H9 (cell line): ENCODE measurements at regions not wholly inside any gene's neighbourhood (a gene's known extent, or its start where the extent isn't known, plus 50 kb on each side); places are given as distances from the start of the nearest gene placed in this dataset.

Experiments
- DNase-seq: peaks from one replicate; pipeline ENCODE4 v3.0.0-alpha.2; 2017
- H2AFZ ChIP-seq: one replicate; pipeline ENCODE4 v1.6.1; 2013; ENCODE audit warnings: mild to moderate bottlenecking, low read length, control low read depth, moderate library complexity
- H2AK5ac ChIP-seq: 2 replicates; pipeline ENCODE4 v1.6.1; 2013; ENCODE audit warnings: low read length, control low read depth, mixed read lengths; ENCODE audit not compliant: insufficient read length
- H2BK120ac ChIP-seq: one replicate; pipeline ENCODE4 v1.6.1; 2013; ENCODE audit warnings: low read depth, mild to moderate bottlenecking, low read length, control low read depth, inconsistent platforms; ENCODE audit not compliant: poor library complexity, severe bottlenecking
- H2BK12ac ChIP-seq: 2 replicates; pipeline ENCODE4 v1.6.1; 2013; ENCODE audit warnings: low read length, control low read depth, mixed read lengths, low read depth; ENCODE audit not compliant: insufficient read length
- H2BK15ac ChIP-seq: 2 replicates; pipeline ENCODE4 v1.6.1; 2013; ENCODE audit warnings: low read depth, low read length, control low read depth
- H2BK20ac ChIP-seq: one replicate; pipeline ENCODE4 v1.6.1; 2013; ENCODE audit warnings: low read depth, mild to moderate bottlenecking, low read length, control low read depth, inconsistent platforms; ENCODE audit not compliant: poor library complexity, severe bottlenecking
- H2BK5ac ChIP-seq: 2 replicates; pipeline ENCODE4 v1.6.1; 2013; ENCODE audit warnings: low read length, control low read depth, mixed read lengths; ENCODE audit not compliant: insufficient read length
- H3K14ac ChIP-seq: 2 replicates; pipeline ENCODE4 v1.6.1; 2013; ENCODE audit warnings: low read length, control low read depth; ENCODE audit not compliant: insufficient read depth
- H3K18ac ChIP-seq: 2 replicates; pipeline ENCODE4 v1.6.1; 2013; ENCODE audit warnings: low read depth, mild to moderate bottlenecking, mixed read lengths, low read length, control low read depth; ENCODE audit not compliant: insufficient read length
- H3K23ac ChIP-seq: 2 replicates; pipeline ENCODE4 v1.6.1; 2013; ENCODE audit warnings: low read length, control low read depth, mixed read lengths, low read depth; ENCODE audit not compliant: insufficient read length
- H3K23me2 ChIP-seq: 2 replicates; pipeline ENCODE4 v1.6.1; 2013; ENCODE audit warnings: low read depth, mild to moderate bottlenecking, mixed read lengths, low read length, control low read depth; ENCODE audit not compliant: insufficient read length, poor library complexity, severe bottlenecking
- H3K27ac ChIP-seq: 2 replicates; pipeline ENCODE4 v1.5.1; 2013; ENCODE audit warnings: low read length, control low read depth, mixed read lengths, low read depth; ENCODE audit not compliant: insufficient read length
- H3K27me3 ChIP-seq: 2 replicates; pipeline ENCODE4 v1.6.1; 2013; ENCODE audit warnings: low read length, control low read depth, inconsistent platforms; ENCODE audit not compliant: insufficient read depth
- H3K4ac ChIP-seq: 2 replicates; pipeline ENCODE4 v1.6.1; 2013; ENCODE audit warnings: low read depth, mild to moderate bottlenecking, control low read depth, inconsistent platforms, low read length, moderate library complexity
- H3K4me1 ChIP-seq: 2 replicates; pipeline ENCODE4 v1.6.1; 2013; ENCODE audit warnings: low read length, control low read depth, inconsistent platforms; ENCODE audit not compliant: insufficient read depth
- H3K4me2 ChIP-seq: 2 replicates; pipeline ENCODE4 v1.6.1; 2013; ENCODE audit warnings: low read length, control low read depth, mixed read lengths; ENCODE audit not compliant: insufficient read length, insufficient read depth
- H3K56ac ChIP-seq: 2 replicates; pipeline ENCODE4 v1.6.1; 2013; ENCODE audit warnings: low read depth, mild to moderate bottlenecking, mixed read lengths, low read length, control low read depth; ENCODE audit not compliant: insufficient read length
- H3K79me1 ChIP-seq: 2 replicates; pipeline ENCODE4 v1.6.1; 2013; ENCODE audit warnings: low read depth, mild to moderate bottlenecking, moderate library complexity, low read length, control low read depth, inconsistent platforms; ENCODE audit not compliant: insufficient read depth, poor library complexity, severe bottlenecking
- H3K79me2 ChIP-seq: 2 replicates; pipeline ENCODE4 v1.6.1; 2013; ENCODE audit warnings: low read length, control low read depth, inconsistent platforms; ENCODE audit not compliant: insufficient read depth
- H3K9ac ChIP-seq: 2 replicates; pipeline ENCODE4 v1.6.1; 2013; ENCODE audit warnings: low read length, control low read depth, mixed read lengths; ENCODE audit not compliant: insufficient read length; ENCODE audit errors: extremely low read depth
- H3K9me3 ChIP-seq: one replicate; pipeline ENCODE4 v1.6.1; 2013; ENCODE audit warnings: low read depth, low read length, inconsistent platforms; ENCODE audit not compliant: control insufficient read depth
- H3T11ph ChIP-seq: one replicate; pipeline ENCODE4 v1.6.1; 2013; ENCODE audit warnings: mild to moderate bottlenecking, low read length, control low read depth, inconsistent platforms
- H4K20me1 ChIP-seq: one replicate; pipeline ENCODE4 v1.6.1; 2013; ENCODE audit not compliant: control insufficient read depth, insufficient read length, insufficient read depth
- H4K5ac ChIP-seq: 2 replicates; pipeline ENCODE4 v1.6.1; 2013; ENCODE audit warnings: low read depth, mild to moderate bottlenecking, mixed read lengths, low read length, control low read depth; ENCODE audit not compliant: insufficient read length
- H4K8ac ChIP-seq: replicated peaks from 2 replicates; pipeline ENCODE4 v1.6.1; 2013; ENCODE audit warnings: low read length, control low read depth, mixed read lengths, low read depth; ENCODE audit not compliant: insufficient read length
- H4K91ac ChIP-seq: 2 replicates; pipeline ENCODE4 v1.6.1; 2013; ENCODE audit warnings: low read depth, mild to moderate bottlenecking, moderate library complexity, mixed read lengths, low read length, control low read depth; ENCODE audit not compliant: insufficient read length
- H3K27ac Mint-ChIP-seq, 3 experiments: 2 replicates in 2 of 3; 3 replicates in 1 of 3; pipeline ENCODE4 v1.8.0; 2020 to 2021; ENCODE audit warnings: mixed read lengths in 3 of 3, mild to moderate bottlenecking in 1 of 3, moderate library complexity in 1 of 3
- H3K27me3 Mint-ChIP-seq: 2 replicates; pipeline ENCODE4 v1.8.0; 2021; ENCODE audit warnings: low read depth, mild to moderate bottlenecking, moderate library complexity, mixed read lengths
- H3K36me3 Mint-ChIP-seq, 3 experiments: 2 replicates in 2 of 3; 3 replicates in 1 of 3; pipeline ENCODE4 v1.8.0; 2020 to 2021; ENCODE audit warnings: low read depth in 3 of 3, mixed read lengths in 3 of 3; ENCODE audit not compliant: insufficient read depth in 1 of 3
- H3K4me1 Mint-ChIP-seq, 2 experiments: 2 replicates each; pipeline ENCODE4 v1.8.0; 2020; ENCODE audit warnings: mixed read lengths in 2 of 2
- H3K4me3 Mint-ChIP-seq, 2 experiments: 2 replicates in 1 of 2; 3 replicates in 1 of 2; pipeline ENCODE4 v1.8.0; 2020 to 2021; ENCODE audit warnings: mild to moderate bottlenecking in 2 of 2, mixed read lengths in 2 of 2, moderate library complexity in 1 of 2
- H3K9me3 Mint-ChIP-seq, 2 experiments: 2 replicates in 1 of 2; 3 replicates in 1 of 2; pipeline ENCODE4 v1.8.0; 2020; ENCODE audit warnings: mild to moderate bottlenecking in 2 of 2, mixed read lengths in 2 of 2, moderate library complexity in 1 of 2
- CTCF ChIP-seq: fragments of 200-600 bp; sonication (generic); conservative IDR thresholded peaks from 3 replicates; pipeline ENCODE4 v1.8.0; 2021; ENCODE audit warnings: antibody characterized with exemption, mild to moderate bottlenecking
- WGBS: extraction: QIAGEN DNeasy Blood & Tissue Kit; methylation state at CpG from one replicate; pipeline ENCODE4 v1.1.7; 2013; ENCODE audit warnings: missing lambda C conversion rate, low lambda C conversion rate, mixed read lengths; ENCODE audit not compliant: insufficient read length; ENCODE audit errors: extremely low coverage; 5-methylcytosine and 5-hydroxymethylcytosine counted together

GRCh38 chr7:26987338-26987737 lies 108.5 kb downstream of the HOXA1 start:
- Histone ChIP-seq H2BK12ac (no peak overlapping the region), H3K18ac (no peak overlapping the region), H4K20me1 (no peaks in the 10 kb centered on the region), H3K9me3 (no peaks in the 10 kb centered on the region), H4K91ac (no peak overlapping the region), H3K79me2 (no peaks in the 10 kb centered on the region), H4K8ac (no peak overlapping the region), H2BK5ac (no peak overlapping the region), H3K23me2 (no peaks in the 10 kb centered on the region), H3K4me1 (no peaks in the 10 kb centered on the region), H3K4me2 (no peak overlapping the region), H2BK15ac (no peak overlapping the region), H2BK120ac (no peak overlapping the region), H3K56ac (no peak overlapping the region), H2AFZ (no peak overlapping the region), H2AK5ac (no peak overlapping the region), H3T11ph (no peak overlapping the region), H3K23ac (no peak overlapping the region), H4K5ac (no peak overlapping the region), H2BK20ac (no peak overlapping the region), H3K79me1 (no peaks in the 10 kb centered on the region), H3K4ac (no peak overlapping the region), H3K27ac (no peak overlapping the region), H3K14ac (no peak overlapping the region), H3K9ac (no peak overlapping the region), H3K27me3 (no peaks in the 10 kb centered on the region)
- DNase-seq: no peak
- Mint-ChIP-seq H3K4me3 (no peak overlapping the region), H3K9me3 (no peaks in the 10 kb centered on the region; a peak in 1 of 5 replicates), H3K27me3 (peaks cover 19% of the 10 kb centered on the region), H3K27ac (no peak overlapping the region), H3K36me3 (no peaks in the 10 kb centered on the region), H3K4me1 (no peaks in the 10 kb centered on the region)
- no CpG with 5 or more reads among the region's 3 CpGs for WGBS
- no peak for TF ChIP-seq CTCF
